ENCODE measurements at regions not wholly inside any gene's neighbourhood (a gene's known extent, or its start where the extent isn't known, plus 50 kb on each side); places are given as distances from the start of the nearest gene placed in this dataset.

- H2BK120ac ChIP-seq (ENCODE audit: low read depth, low read length), result no peak overlapping the region
- POLR2A ChIA-PET (ENCODE audit: unreplicated experiment), result no interaction called here
- H4K5ac ChIP-seq (ENCODE audit: low read depth, low read length), result no peak overlapping the region
- no peak overlapping the region for H3K4me3 ChIP-seq (ENCODE audit: insufficient read depth, low read depth, low read length)
- no peaks in the 10 kb centered on the region for H3K79me1 ChIP-seq (ENCODE audit: low read depth in 1 of 2, low read length in 2 of 2)
- WGBS, 2 experiments (ENCODE audit: extremely low coverage in 2 of 2, insufficient read length in 1 of 2), result no CpG with 5 or more reads among the region's 2 CpGs
- H3K18ac ChIP-seq (ENCODE audit: low read depth, low read length), result no peak overlapping the region
- no peaks in the 10 kb centered on the region for H3K36me3 ChIP-seq (ENCODE audit: control insufficient read depth, insufficient read depth, low read length)
- in situ Hi-C loops (cut with MboI; ENCODE audit: low sequenced_read_pairs) (no loop called here), dilution Hi-C loops (cut with HindIII; ENCODE audit: low sequenced_read_pairs, unreplicated experiment) (no loop called here), intact Hi-C loops (cut with micrococcal nuclease) (loop anchor here (5.0 kb wide), 1 partner anchor 35 kb away; no protein-coding TSS in a partner anchor)
- no peak for ATAC-seq (ENCODE audit: low read depth)
- H3K27ac ChIP-seq (ENCODE audit: insufficient read depth, low read length), result no peak overlapping the region
- H3K9ac ChIP-seq (ENCODE audit: low read depth, low read length), result no peak overlapping the region
- no peak overlapping the region for H3K14ac ChIP-seq (replicated peaks; ENCODE audit: low read depth, low read length)
- no peaks in the 10 kb centered on the region for H3K4me1 ChIP-seq (ENCODE audit: control insufficient read depth, insufficient read depth, low read length)
- no peak overlapping the region for H3K4ac ChIP-seq (ENCODE audit: low read depth, low read length)
- H2BK20ac ChIP-seq (ENCODE audit: low read depth, low read length), result no peak overlapping the region
- H3K56ac ChIP-seq (ENCODE audit: extremely low read depth, insufficient read depth, low read length), result no peak overlapping the region
- no peak for DNase-seq
- H4K8ac ChIP-seq (ENCODE audit: low read depth in 2 of 2, low read length in 2 of 2), result no peak overlapping the region
- BruUV-seq (replicated peaks), result no TSS peak
- no peaks in the 10 kb centered on the region for H3K9me1 ChIP-seq (ENCODE audit: insufficient read depth, low read length)
- no peak overlapping the region for H2AK5ac ChIP-seq (ENCODE audit: low read depth, low read length)
- no peak overlapping the region for H3K4me2 ChIP-seq (ENCODE audit: low read depth, low read length)
- H2AK9ac ChIP-seq (replicated peaks; ENCODE audit: low read depth, low read length, poor library complexity), result no peak overlapping the region
- H2BK5ac ChIP-seq (ENCODE audit: low read depth, low read length, poor library complexity, severe bottlenecking), result no peak overlapping the region
- H3K23ac ChIP-seq (ENCODE audit: low read depth, low read length), result no peak overlapping the region
- H2BK15ac ChIP-seq (ENCODE audit: low read depth, low read length), result no peak overlapping the region
- no peak overlapping the region for H4K91ac ChIP-seq (ENCODE audit: insufficient read depth, low read depth, low read length)
- no peaks in the 10 kb centered on the region for H3K9me3 ChIP-seq (ENCODE audit: control insufficient read depth, insufficient read depth, low read length)
- H3K27me3 ChIP-seq (ENCODE audit: control insufficient read depth, insufficient read depth, low read length), result no peaks in the 10 kb centered on the region
- H4K20me1 ChIP-seq (ENCODE audit: insufficient read depth, low read length), result no peaks in the 10 kb centered on the region
- TF ChIP-seq RFX5 (IDR thresholded peaks at IDR 0.05; ENCODE audit: low read depth, low read length) (no peak), SMC3 (IDR thresholded peaks at IDR 0.05; ENCODE audit: low read depth, low read length) (no peak), FOS (IDR thresholded peaks at IDR 0.05; ENCODE audit: low read depth, low read length) (no peak), CHD1 (IDR thresholded peaks at IDR 0.05; ENCODE audit: low read depth, low read length) (no peak), CEBPB (IDR thresholded peaks at IDR 0.05; ENCODE audit: low read depth, low read length) (no peak), POLR2A (IDR thresholded peaks at IDR 0.05; ENCODE audit: low read depth, low read length) (no peak), BHLHE40 (IDR thresholded peaks at IDR 0.05; ENCODE audit: low read depth, low read length) (no peak), RAD21 (IDR thresholded peaks at IDR 0.05; ENCODE audit: low read length) (no peak), NFE2L2 (IDR thresholded peaks at IDR 0.05; ENCODE audit: low read depth, low read length) (no peak), MXI1 (IDR thresholded peaks at IDR 0.05; ENCODE audit: borderline replicate concordance, low read depth, low read length) (no peak), RCOR1 (IDR thresholded peaks at IDR 0.05; ENCODE audit: insufficient replicate concordance, low read length) (no peak), ELK1 (IDR thresholded peaks at IDR 0.05; ENCODE audit: borderline replicate concordance, low read depth, low read length) (no peak), MAFK (IDR thresholded peaks at IDR 0.05; ENCODE audit: low read depth, low read length) (no peak), MAZ (IDR thresholded peaks at IDR 0.05; ENCODE audit: borderline replicate concordance, low read depth, low read length) (no peak)
- TF ChIP-seq, protein P1, sequence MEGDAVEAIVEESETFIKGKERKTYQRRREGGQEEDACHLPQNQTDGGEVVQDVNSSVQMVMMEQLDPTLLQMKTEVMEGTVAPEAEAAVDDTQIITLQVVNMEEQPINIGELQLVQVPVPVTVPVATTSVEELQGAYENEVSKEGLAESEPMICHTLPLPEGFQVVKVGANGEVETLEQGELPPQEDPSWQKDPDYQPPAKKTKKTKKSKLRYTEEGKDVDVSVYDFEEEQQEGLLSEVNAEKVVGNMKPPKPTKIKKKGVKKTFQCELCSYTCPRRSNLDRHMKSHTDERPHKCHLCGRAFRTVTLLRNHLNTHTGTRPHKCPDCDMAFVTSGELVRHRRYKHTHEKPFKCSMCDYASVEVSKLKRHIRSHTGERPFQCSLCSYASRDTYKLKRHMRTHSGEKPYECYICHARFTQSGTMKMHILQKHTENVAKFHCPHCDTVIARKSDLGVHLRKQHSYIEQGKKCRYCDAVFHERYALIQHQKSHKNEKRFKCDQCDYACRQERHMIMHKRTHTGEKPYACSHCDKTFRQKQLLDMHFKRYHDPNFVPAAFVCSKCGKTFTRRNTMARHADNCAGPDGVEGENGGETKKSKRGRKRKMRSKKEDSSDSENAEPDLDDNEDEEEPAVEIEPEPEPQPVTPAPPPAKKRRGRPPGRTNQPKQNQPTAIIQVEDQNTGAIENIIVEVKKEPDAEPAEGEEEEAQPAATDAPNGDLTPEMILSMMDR (conservative IDR thresholded peaks at IDR 0.05; ENCODE audit: low read depth, low read length), result no peak
- TF ChIP-seq, protein P2, sequence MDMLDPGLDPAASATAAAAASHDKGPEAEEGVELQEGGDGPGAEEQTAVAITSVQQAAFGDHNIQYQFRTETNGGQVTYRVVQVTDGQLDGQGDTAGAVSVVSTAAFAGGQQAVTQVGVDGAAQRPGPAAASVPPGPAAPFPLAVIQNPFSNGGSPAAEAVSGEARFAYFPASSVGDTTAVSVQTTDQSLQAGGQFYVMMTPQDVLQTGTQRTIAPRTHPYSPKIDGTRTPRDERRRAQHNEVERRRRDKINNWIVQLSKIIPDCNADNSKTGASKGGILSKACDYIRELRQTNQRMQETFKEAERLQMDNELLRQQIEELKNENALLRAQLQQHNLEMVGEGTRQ (IDR thresholded peaks at IDR 0.05; ENCODE audit: low read depth, low read length), result no peak
- CTCF ChIA-PET, result no interaction called here
- no peak overlapping the region for H2AFZ ChIP-seq (replicated peaks; ENCODE audit: low read length, poor library complexity)
Measured at GRCh38 chr5:112062181-112062580, 305.2 kb upstream of the NREP start.
